ENCODE measurements at regions not wholly inside any gene's neighbourhood (a gene's known extent, or its start where the extent isn't known, plus 50 kb on each side); places are given as distances from the start of the nearest gene placed in this dataset.
"Not testable (repeated sequence)": the region's sequence is repeated elsewhere in the genome, so short reads cannot be mapped to it uniquely, and the experiment has no call there.

DNA sequence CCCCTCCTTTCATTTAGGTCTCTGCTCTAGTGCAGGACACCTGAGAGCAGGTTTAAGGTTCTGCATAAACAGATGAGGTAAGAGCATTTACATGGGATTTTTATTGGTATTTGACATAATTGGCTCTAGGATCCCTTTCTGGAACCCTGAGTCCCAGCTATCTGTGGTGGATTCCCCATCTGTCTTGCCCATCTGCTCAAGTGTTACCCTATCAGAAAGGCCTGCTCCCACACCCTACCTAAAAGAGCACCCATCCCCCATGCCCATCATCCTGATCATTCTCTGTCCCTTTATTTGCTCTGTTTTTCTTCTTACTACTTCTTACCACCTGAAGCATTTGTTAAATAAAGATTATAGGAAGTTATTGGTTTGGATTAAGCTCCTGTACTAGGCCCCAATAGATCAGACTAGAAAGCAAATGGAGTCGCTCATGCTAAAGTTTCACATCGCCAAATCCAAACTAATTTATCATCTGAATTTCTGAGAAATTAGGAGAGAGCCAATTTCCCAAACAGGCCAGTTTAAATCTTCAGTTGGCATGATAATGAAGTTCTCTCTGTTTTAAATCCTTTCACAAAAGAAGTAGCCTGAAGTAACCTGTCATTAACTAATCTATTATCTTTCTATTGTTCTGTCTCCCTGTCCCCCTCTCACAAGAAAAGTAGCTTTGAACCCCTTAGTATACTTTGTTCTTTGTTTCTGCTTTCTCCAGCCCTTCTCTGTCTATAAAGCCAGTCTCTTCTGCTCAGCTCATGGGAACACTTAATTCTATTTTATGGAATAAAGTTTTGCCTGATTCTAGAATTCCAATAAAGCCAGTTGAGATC lies 178.6 kb downstream of the ZNF674 start:
- DNase-seq, result no peak

DNA sequence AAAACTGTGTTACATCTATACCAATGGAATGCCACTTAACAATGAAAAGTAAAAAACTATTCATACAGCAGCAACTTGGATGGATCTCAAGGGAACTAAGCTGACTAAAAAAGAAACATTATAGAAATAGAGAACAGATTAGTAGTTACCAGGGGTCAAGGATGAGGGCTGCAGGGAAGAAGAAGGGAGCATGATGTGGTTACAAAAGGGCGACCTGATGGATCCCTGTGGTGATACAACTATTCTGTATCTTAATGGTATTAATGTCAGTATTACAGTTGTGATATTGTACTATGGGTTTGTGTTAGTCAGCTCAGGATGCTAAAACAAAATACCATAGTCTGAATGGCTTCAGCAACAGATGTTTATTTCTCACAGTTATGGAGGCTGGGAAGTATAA lies 190.7 kb downstream of the ZNF674 start:
- no peak for DNase-seq

DNA sequence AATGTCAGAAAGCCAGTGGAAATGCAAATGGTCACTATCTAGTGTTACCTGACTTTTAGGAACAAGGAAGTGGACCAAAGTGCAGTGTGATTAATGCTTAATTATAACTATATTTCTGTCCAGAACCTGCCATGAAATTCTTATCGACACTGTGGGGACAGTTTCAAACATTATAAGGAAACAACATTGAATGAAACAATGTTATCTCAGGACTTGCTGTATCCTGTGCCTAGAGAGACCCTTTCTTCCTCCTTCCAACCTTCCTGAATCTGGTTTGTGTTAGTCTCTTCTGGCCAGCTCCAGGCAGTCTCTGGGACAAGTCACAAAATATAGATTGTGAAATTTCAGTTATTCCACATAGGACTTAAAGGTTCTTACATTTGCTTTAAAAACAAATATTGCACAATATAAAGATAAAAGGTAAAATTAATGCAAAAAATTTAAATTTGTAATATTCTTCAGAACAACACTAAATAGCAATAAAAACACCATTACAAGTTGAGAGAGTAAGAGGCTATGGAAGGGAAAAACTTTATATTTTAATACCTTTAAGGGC lies 203.4 kb downstream of the ZNF674 start:
- no peak for DNase-seq

DNA sequence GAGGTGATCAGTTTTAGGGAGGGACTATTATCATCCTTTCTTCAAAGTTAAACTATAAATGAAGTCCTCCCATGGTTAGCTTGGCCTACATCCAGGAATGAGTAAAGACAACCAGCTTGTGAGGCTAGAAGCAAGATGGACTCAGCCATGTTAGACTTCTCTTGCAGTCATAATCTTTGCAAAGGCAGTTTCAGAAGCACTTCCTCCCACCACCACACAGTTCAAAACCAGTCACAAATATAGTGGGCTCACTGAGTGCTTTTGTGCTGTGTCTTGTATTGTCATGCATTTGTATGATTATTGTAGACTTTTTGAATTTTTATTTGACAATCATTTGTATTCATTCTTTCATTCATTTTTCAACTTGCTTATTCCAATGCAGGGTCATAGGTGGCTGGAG lies 204.5 kb downstream of the ZNF674 start:
- DNase-seq, result no peak

DNA sequence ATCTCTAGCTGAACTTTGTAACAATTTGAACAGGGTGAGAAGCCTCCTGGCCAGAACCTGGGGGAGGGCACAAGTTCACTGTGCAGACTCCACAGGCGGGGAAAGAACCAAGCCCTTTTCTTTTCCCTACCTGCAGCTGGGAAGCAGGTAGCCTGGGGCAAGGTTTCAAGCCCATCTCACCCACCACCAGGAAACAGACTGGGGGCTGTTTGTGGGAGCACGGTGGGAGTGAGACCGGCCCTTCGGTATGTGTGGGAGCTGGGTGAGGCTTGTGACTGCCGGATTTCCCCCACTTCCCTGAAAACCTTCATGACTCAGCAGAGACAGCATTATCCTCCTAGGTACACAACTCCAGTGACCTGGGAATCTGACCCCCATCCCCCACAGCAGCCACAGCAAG lies 211.7 kb downstream of the ZNF674 start:
- DNase-seq, result no peak

DNA sequence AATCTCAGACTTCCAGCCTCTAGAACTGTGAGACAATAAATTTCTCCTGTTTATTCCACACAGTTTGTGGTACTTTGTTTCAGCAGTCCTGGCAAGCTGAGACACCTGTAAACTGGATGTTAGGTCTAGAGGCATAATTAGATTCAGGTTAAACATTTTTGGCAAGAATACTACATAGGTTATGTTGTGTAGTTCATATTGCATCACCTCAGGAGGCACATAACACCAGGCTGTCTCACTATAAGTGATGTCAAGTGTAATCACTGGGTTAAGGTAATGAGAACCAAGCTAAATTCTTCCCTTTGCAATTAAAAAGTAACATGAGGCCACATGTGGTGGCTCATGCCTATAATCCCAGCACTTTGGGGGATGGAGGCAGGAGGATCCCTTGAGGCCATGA lies 214.2 kb downstream of the ZNF674 start:
- DNase-seq, result no peak

DNA sequence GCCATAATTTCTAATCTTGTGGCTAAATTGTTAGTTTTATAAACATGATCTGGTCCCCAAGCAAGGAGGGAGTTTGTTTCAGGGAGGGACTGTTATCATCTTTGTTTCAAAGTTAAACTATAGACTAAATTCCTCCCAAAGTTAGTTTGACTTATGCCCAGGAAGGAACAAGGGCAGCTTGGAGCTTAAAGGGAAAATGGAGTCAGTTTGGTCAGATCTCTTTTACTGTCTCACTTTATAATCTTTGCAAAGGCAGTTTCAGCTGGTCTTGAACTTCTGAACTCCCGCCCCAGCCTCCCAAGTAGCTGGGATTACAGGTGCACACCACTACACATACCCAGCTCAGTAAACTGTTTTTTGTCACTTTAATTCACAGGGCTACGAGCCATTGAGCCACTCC lies 214.7 kb downstream of the ZNF674 start:
- DNase-seq, result no peak

DNA sequence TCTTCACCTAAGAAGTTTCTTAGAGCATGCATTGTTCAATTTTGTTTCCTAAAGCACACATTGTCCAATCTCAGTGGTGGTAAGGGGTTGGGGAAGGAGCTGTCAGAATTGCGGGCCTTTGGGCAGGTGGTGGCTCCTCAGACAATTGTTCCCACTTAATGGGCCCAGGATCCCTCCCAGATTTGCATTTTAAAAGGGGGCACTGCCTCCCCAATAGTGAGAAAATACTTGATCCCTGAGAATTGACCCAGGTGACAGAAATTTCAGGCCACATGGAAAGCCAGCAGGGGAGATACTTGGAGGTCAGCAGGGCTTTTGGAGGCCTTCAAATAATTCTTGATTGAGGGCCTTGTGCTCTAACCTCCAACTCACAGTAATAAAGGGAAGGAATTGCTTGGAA lies 217.1 kb downstream of the ZNF674 start:
- DNase-seq, result no peak

DNA sequence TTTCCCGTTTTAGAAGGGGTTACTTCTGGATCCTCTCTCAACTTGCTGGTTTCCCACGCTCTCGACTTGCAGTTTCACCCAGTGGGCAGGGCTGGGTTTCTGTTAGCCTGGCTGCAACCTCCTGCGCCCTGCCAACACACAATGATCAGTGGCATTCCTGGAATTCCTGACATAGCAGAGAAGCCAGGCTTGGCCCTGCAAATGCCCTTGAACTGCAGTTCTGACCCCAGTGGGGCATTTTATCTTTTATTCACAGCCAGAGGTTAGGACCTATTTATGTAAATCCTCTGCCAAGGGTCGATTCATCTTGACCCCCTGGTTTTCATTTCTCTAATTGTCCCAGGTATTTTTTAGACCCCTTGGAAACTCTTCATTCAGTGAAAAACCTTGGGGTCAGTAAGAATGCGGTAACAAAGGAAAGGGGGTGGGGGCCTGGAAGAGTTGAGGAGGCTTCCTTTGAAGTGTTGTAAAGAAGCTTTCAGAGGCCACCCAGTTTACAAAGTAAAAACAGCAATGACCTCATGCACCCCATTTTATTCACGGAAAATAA lies 217.6 kb downstream of the ZNF674 start:
- DNase-seq, result no peak

DNA sequence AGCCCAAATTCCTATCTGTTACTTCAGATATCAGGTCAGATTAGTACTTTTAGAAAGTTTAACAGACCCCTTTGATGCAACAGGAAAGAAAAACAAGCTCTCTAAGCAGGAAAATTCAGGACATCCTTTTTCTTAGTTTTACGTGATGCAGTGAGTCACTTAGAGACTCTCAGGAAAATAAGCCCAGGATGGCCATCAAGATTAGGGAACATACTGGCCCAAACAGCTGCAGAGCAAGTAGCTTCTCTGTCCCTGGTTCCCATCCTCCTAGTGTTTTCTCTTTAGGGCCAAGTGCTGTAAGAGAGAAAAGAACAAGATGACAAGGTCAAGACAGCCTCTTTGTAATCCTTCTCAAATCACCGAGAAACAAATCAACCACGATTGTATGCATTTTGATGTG lies 219.1 kb downstream of the ZNF674 start:
- no peak for DNase-seq

DNA sequence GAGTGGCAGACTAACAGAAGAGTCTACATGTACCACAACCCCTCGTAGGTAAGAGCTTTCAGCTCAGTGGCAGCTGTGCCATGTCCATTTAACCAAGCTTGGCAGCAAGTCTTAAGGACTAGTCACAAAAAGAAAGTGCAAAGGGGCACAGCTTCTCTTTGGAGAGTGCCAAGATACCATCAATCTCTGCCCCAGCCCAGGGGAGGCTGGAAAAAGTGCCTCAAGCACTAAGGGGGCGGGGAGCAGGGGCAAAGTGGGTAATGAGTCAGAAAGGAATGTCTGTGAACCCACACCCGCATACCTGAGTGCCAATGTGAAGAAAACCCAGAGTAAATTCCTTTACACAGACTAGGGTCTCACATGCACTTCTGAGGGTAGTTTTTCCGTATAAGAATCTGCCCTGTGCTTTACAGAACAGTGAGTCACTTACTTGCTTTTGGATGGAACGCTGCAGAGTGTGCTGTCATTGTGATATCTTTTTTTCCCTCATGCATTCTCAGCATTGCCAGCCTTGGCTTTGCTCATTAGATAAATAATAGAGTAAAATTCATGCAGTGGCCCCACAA lies 219.8 kb downstream of the ZNF674 start:
- DNase-seq, result no peak

DNA sequence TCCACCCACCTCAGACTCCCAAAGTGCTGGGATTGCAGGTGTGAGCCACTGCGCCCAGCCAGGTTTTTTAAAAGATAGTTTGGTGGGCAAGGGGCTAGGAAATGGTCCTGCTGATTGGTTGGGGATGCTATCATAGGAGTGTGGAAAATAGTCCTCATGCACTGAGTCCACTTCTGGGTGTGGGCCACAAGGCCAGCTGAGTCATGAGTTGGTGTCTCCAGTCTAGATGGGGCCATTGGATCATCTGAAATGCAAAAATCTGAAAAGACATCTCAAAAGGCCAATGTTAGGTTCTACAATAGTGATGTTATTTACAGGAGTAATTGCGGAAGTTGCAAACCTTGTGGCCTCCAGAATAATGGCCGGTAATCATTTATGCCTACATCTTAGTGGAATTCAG lies 221.1 kb downstream of the ZNF674 start:
- DNase-seq, result no peak

DNA sequence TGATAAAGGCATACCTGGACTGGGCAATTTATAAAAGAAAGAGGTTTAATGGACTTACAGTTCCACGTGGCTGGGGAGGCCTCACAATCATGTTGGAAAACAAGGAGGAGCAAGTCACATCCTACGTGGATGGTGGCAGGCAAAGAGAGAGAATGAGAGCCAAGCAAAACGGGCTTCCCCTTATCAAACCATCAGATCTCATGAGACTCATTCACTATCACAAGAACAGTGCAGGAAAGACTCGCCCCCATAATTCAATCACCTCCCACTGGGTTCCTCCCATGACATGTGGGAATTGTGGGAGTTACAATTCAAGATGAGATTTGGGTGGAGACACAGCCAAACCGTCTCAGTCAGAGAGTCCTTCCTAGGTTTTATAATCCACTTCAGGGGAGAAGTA lies 222.3 kb downstream of the ZNF674 start:
- not testable (repeated sequence) for DNase-seq

DNA sequence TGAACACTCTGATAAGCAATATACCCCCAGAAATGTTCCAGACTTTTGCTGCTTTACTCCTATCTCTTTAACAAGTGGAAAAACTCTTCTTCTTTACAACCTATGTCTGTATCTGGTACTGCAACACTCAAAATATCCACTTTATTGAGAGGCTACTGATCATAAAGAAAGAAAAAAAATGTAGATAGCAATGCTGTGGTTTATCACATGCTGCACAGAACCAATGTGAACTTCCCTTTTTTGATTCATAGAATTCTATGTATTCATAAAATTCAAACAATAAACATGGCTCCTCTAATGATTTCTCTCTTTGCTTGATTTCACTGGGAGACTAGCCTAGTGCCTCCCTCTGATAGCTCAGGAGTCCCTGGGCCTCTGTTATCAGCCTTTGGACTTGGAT lies 223.5 kb downstream of the ZNF674 start:
- no peak for DNase-seq

DNA sequence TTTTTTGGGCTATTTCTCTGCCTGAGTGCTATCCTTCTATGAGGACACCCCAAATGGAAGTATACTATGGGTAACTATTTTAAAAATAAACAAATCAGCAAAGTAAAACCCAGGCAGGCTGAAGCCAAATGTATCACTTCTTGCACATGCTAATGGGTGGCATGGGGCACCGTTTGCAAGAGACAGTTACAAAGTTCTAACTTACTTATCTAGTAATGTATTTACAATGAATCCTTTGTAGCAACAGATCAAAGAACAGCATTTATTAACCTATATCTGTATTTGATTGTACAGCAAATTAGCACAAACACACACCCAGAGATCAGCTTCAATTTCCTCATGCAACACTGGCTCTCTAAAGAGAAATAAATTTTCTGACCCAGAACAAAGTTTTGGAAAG lies 225.5 kb downstream of the ZNF674 start:
- no peak for DNase-seq

DNA sequence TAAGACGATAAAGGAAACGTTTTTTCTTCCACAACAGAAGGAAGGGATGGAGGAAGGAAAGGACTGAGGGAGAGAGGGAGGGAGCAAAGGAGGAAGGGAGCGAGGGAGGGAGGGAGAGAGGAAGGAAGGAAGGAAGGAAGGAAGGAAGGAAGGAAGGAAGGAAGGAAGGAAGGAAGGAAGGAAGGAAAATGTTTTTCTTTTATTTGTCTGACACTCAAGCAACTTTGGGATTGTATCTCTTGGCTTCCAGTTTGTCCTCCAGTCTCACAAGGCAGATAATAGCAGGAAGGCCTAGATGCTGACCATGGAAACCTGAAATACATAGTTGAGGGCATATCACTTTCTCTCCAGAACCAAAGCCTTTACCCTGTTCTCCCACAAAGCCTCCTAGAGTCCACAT lies 226.7 kb downstream of the ZNF674 start:
- no peak for DNase-seq

DNA sequence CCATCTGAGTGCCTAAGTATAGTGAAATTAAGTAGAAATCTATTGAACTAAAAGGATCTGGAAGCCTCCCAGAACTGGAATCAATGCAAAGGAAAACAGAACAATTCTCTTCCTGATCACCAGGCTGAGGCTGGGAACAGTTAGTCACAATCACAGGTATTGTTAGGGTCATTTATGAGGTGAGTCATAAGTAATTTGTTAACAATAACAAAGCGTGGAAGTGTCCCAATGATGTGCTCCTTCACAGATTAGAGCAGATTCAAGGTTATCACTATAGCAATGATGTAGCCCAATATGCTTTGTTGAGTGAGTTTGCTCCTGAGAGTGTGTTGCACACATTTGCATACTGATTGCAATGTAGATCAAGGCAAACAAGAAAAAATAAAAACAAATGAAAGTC lies 228.1 kb downstream of the ZNF674 start:
- no peak for DNase-seq

DNA sequence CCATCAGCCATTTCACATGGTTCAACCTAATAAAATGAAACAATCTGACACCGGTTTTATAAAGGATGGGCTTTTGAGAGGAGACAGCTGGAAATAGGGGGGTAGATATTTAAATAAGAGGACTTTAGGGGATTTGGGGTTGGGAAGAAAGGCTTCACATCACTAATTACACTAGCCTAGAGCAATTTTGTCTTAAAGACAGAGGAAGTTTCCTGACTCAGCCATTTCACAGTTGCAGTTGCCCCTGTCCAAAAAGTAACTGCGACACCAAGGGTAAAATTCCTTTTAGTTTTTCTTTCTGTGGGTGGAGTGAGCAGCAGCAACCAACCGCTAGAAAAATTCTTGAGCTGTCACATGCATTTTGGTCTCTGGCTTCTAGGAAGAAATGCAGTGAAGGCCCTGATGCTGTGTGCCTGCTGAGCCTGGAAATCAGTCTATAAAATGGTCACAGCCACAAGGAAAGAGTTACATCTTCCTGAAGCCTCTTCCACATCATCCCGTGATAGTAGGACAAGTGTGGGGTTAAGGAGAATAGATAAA lies 233.6 kb downstream of the ZNF674 start:
- DNase-seq, result no peak

DNA sequence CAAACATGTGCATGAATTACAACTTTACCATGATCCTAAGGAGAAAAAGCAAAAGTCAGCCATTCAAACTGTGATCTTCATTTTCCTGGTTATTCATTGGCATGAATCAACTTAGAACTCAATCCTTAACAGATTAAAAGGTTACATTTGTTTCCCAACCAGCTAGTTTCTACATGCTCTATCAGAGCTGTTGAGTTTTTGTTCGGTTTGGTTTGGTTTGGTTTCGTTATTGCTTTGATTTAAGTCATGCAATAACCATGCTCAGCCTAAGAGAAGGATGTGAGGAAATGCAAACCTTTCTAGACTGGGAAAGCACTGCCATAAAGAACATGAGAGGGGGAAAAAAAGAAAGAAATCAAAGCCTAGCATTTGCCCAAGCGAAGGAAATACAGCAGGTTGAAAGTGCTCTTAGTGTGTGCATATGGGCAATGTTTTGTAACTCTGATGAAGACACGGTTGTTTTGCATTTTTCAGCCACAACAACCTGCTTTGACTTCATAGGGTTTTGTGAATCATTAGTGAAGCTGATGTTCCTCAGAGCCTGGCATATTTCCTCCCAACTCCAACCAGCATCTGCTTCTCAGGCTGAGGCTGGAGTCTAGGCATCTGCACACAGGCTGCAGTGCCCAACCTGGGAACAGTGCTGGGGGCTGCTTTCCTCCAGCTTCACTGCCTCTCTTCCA lies 234.3 kb downstream of the ZNF674 start:
- no peak for DNase-seq

DNA sequence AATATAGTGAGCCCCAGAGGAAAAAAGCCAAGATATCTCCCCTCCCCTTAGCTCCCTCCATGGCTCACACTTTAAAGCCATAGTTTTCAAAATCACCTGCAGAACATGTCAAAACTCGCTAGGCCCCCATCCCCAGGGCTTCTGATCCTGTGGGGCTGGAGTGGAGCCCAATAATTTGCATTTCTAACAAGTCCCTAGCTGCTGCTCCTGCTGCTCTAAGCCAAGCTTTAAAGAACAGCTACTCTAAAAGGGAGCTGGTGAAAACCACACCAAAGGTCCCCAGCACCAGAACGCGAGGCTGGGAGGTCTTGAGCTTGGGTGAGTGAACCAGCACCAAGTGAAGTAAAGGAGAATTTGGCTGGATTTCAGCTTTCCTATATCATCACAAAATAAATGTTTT lies 237.1 kb downstream of the ZNF674 start:
- no peak for DNase-seq

DNA sequence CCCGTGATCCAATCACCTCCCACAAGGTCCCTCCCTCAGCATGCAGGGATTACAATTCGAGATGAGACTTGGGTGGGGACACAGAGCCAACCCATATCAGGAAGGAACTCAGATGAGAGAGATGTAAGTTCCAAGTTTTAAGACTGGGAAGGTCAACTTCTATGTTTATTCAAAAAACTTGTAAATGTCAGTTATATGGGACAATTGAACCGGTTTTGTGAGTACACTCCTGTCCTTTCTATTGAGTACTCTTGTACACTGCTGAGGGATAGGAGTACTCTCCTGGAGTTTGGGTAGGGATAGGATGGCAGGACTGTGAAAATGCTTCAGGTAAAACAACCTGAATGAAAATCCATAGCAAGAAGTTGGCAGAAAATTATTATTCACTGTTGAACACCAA lies 239.1 kb downstream of the ZNF674 start:
- DNase-seq, result no peak

DNA sequence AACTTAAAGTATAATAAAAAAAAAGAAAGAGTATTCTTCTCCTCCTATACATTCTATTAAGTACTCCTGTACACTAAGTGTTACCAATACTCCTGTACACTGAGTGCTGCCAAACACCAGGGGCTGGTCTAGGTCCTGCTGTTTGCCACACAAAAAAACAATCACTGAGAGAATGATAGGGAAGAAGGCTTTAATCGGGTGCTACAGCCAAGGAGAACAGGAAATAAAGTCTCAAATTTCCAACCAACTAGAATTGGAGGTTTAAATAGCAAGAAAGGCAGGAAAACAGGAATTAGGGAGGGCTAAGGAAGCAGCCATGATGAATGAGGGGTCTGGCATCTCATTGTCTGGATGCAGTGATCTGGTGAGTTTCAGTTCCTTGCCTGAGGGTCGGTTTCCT lies 239.8 kb downstream of the ZNF674 start:
- no peak for DNase-seq

DNA sequence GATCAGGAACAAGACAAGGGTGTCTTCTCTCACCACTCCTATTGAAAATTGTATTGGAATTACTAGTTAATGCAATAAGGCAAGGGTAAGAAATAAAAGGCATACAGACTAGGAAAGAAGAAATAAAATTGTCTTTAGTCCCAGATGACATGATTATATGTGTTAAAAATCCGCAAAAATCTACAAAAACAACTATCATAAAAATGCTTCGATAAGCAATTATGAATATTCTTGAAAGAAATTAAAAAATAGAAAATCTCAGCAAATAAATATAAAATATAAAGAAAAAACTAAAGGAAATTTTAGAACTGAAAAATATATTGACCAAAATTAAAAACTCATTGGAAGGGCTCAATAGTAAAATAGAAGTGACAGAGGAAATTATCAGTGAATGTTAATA lies 243.3 kb downstream of the ZNF674 start:
- DNase-seq, result no peak

DNA sequence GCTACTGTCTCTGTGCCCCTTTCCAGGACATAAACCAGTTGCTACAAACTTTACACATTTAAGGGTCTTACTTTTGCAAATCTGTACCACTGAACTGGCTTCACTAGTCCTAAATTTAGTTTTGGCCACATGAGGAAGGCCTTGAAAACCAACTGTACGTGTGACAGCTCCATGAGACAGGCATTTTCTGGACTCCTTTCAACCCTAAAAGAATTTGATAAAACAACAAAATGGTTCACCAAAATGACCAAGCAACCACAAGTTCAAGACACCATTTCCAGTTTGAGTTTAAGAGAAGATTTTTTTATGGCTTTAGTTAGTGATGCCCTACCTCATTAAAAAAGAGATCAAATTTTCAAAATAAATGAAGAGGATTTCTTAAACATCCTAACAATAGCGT lies 246.4 kb downstream of the ZNF674 start:
- DNase-seq, result no peak

All from NCI-H510A treated with DMSO at 0.1 percent for 48 hours (cell line).